Erythroblast (primary cell): ENCODE measurements at regions not wholly inside any gene's neighbourhood (a gene's known extent, or its start where the extent isn't known, plus 50 kb on each side); places are given as distances from the start of the nearest gene placed in this dataset.

Source experiments
- GATA1 ChIP-seq: IDR thresholded peaks from 2 replicates; pipeline ENCODE4 v1.6.1; 2011; ENCODE audit warnings: low read depth, mild to moderate bottlenecking, control low read depth, low read length, moderate library complexity
- POLR2A ChIP-seq: IDR thresholded peaks from 2 replicates; pipeline ENCODE4 v1.6.1; 2011; ENCODE audit warnings: mild to moderate bottlenecking, low read length

GRCh38 chr10:3271354-3272115, 99.0 kb upstream of the PITRM1 start:
- TF ChIP-seq POLR2A (no peak), GATA1 (no peak)
